ENCODE measurements at regions not wholly inside any gene's neighbourhood (a gene's known extent, or its start where the extent isn't known, plus 50 kb on each side); places are given as distances from the start of the nearest gene placed in this dataset.
"Not testable (repeated sequence)": the region's sequence is repeated elsewhere in the genome, so short reads cannot be mapped to it uniquely, and the experiment has no call there.

GRCh38 chr1:25171013-25171412 is 61.3 kb downstream of the SYF2 start:
- not testable (repeated sequence) for DNase-seq (ENCODE audit: low spot score)

GRCh38 chr1:25170439-25170838 is 61.9 kb downstream of the SYF2 start:
- DNase-seq (ENCODE audit: low spot score) = no peak

- no peak for DNase-seq (ENCODE audit: low spot score)
Observed at GRCh38 chr1:25169610-25170009, 62.7 kb downstream of the SYF2 start.

GRCh38 chr1:25169168-25169567 is 63.1 kb downstream of the SYF2 start:
- DNase-seq (ENCODE audit: low spot score) = no peak

- DNase-seq (ENCODE audit: low spot score) = no peak
Observed at GRCh38 chr1:25168193-25169071, 63.9 kb downstream of the SYF2 start.

GRCh38 chr1:25167269-25168192 is 64.8 kb downstream of the SYF2 start:
- no peak for DNase-seq (ENCODE audit: low spot score)

GRCh38 chr1:25166847-25167246 is 65.5 kb downstream of the SYF2 start:
- no peak for DNase-seq (ENCODE audit: low spot score)

- DNase-seq (ENCODE audit: low spot score) = no peak
Observed at GRCh38 chr1:25163986-25164385, 68.3 kb downstream of the SYF2 start.

GRCh38 chr1:25161981-25162380 is 70.3 kb downstream of the SYF2 start:
- no peak for DNase-seq (ENCODE audit: low spot score)

- DNase-seq (ENCODE audit: low spot score) = no peak
Observed at GRCh38 chr1:25157846-25158245, 74.5 kb downstream of the SYF2 start.

- DNase-seq (ENCODE audit: low spot score) = no peak
Observed at GRCh38 chr1:25150985-25151495, 81.3 kb downstream of the SYF2 start.

- DNase-seq (ENCODE audit: low spot score) = peak; percentile 27
Observed at GRCh38 chr1:25148673-25149300, 83.5 kb downstream of the SYF2 start.

GRCh38 chr1:25146451-25146855 is 85.8 kb downstream of the SYF2 start:
- no peak for DNase-seq (ENCODE audit: low spot score)

GRCh38 chr1:25145775-25146393 is 86.4 kb downstream of the SYF2 start:
- DNase-seq (ENCODE audit: low spot score) = peak; percentile 65

GRCh38 chr1:25140073-25140797 is 92.1 kb downstream of the SYF2 start:
- DNase-seq (ENCODE audit: low spot score) = no peak

- no peak for DNase-seq (ENCODE audit: low spot score)
Observed at GRCh38 chr1:25137521-25138395, 94.5 kb downstream of the SYF2 start.

GRCh38 chr1:25137106-25137505 is 95.2 kb downstream of the SYF2 start:
- DNase-seq (ENCODE audit: low spot score) = no peak

GRCh38 chr1:25135909-25136308 is 96.4 kb downstream of the SYF2 start:
- DNase-seq (ENCODE audit: low spot score) = no peak

GRCh38 chr1:25134801-25135461 is 97.4 kb downstream of the SYF2 start:
- no peak for DNase-seq (ENCODE audit: low spot score)
